ENCODE measurements at regions not wholly inside any gene's neighbourhood (a gene's known extent, or its start where the extent isn't known, plus 50 kb on each side); places are given as distances from the start of the nearest gene placed in this dataset.

DNA sequence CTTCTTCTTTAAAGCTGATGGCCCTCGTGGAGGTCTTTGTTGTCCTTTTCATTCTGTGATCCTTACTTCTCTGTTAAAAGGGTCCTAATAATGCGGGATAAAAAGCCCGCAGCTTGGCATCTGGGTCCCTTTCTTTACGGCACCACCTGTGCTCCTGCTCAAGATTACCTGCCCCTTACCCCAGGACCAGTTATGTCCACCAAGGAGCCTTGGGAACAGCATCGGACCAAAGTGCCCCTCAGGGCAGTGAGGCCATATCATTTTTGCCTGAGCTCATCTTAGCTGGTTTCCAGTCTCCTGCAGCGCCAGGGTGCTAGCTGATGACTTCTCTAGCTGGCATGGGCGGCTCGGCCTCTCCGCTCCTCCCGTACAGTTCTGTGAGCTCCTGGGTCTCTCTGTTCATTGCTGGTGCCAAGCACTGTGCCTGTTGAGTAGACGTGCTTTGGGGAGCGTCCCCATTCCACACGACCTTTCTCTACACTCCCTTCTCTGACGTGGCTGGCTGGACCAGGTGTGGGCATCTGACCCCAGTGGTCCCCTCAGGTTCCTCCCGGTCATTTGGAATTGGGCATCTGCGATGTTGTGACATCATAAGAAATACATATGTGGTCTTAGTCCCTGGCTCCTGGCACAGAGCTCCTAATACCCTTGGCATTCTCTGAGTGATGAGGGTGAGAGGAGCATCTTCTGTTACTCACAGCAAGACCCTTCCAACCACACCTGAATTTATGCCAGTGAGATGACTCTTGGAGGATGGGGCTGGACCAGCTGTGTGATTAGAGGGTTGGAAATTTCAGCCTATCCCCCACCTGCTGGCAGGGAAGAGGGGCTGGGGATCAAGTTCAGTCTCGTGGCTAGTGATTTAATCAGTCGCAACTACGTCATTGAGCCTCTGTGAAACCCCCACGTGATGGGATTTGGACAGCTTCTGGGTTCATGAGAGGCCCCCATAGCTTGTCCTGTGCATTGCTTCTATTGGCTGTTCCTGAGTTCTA is 134.2 kb upstream of the HS6ST1 start:
- H3K27ac ChIP-seq, result no peak overlapping the region
- no peak for TF ChIP-seq CTCF (conservative IDR thresholded peaks at IDR 0.05)

GRCh38 chr2:128454980-128455720 is 136.5 kb upstream of the HS6ST1 start:
- no peak for TF ChIP-seq CTCF (conservative IDR thresholded peaks at IDR 0.05)
- no peak overlapping the region for H3K27ac ChIP-seq

- no peak overlapping the region for H3K27ac ChIP-seq
- TF ChIP-seq CTCF (conservative IDR thresholded peaks at IDR 0.05), result no peak
These were observed 137.0 kb upstream of the HS6ST1 start for GRCh38 chr2:128455721-128456050.

GRCh38 chr2:128456281-128456680 is 137.6 kb upstream of the HS6ST1 start:
- H3K27ac ChIP-seq, result no peak overlapping the region
- TF ChIP-seq CTCF (conservative IDR thresholded peaks at IDR 0.05), result no peak

DNA sequence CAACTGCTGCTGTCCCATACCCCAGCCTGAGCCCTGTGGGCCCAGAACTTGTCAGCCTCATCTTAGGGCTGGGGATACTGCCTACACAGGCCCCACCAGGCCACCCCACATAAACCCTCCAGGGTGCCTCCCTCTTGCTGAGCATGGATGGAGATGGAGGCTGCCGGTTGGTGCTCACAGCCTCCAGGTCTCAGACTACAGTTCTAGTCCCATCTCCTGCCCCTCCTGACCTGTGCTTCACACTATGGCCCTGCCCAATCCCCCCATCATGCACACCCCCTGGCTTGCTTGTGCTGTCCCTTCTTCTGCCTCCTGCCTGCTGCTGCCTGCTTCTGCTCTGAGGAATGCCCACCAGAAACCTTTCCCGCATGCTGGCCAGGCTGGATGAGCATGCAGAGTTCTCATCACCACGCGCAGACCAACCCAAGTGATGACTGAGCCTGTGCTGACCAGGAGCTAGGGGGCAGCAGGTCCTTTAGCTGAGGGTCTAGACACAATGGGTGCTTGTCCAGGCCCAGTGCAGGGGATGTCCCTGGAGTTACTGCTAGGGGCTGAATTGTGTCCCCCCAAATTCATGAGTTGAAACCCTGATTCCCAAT is 138.4 kb upstream of the HS6ST1 start:
- TF ChIP-seq CTCF (conservative IDR thresholded peaks at IDR 0.05), result no peak

DNA sequence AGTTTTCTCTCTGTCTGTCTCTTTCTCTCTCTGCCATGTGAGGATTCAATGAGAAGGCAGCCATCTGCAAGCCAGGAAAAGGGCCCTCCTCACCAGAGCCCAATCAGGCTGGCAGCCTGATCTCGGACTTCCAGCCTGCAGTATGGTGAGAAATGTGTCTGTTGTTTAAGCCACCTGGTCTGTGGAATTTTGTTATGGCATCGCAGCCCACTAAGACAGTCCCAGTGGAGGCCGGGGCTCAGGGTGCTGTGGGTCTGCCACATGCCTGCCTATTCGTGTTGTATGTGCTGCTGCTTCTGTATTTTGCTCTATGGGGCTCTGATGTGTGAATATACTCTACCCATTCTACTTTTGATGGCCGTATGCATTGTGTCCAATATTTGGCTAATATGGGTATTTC is 139.0 kb upstream of the HS6ST1 start:
- no peak overlapping the region for H3K27ac ChIP-seq
- no peak for TF ChIP-seq CTCF (conservative IDR thresholded peaks at IDR 0.05)

More for the DNA sequence above, 138.4 kb upstream of the HS6ST1 start:
- no peak overlapping the region for H3K27ac ChIP-seq

GRCh38 chr2:128458505-128458904 is 139.8 kb upstream of the HS6ST1 start:
- no peak overlapping the region for H3K27ac ChIP-seq
- no peak for TF ChIP-seq CTCF (conservative IDR thresholded peaks at IDR 0.05)

Data from VCaP (cell line).